Activated CD8-positive, alpha-beta T cell treated with anti-CD3 and anti-CD28 coated beads, Interleukin-2, amount 10 ng/mL, durations not matched to agents 7 days and 5 days (primary cell): ENCODE measurements at regions not wholly inside any gene's neighbourhood (a gene's known extent, or its start where the extent isn't known, plus 50 kb on each side); places are given as distances from the start of the nearest gene placed in this dataset.

Experiments
- ATAC-seq: fragments of 150-1000 bp; cut with Tn5 transposase; one replicate; pipeline ENCODE4 v1.10.0; 2021; ENCODE audit warnings: moderate library complexity
- CTCF ChIA-PET: fragments of 350-600 bp; sonication (Branson Sonifier 250); formaldehyde crosslinking; loops from one replicate; lab custom pipeline; 2021; ENCODE audit warnings: antibody characterized with exemption; lab: Charles Lee
- POLR2A ChIA-PET: fragments of 350-600 bp; sonication (Branson Sonifier 250); formaldehyde crosslinking; loops from one replicate; lab custom pipeline; 2021; ENCODE audit warnings: antibody characterized with exemption; lab: Charles Lee
- DNase-seq: peaks from one replicate; pipeline ENCODE4 v3.0.0-alpha.2; 2020
- H3K27ac Mint-ChIP-seq: one replicate; pipeline ENCODE4 v1.8.0; 2021; ENCODE audit warnings: mild to moderate bottlenecking, mixed read lengths
- H3K27me3 Mint-ChIP-seq: one replicate; pipeline ENCODE4 v1.8.0; 2021; ENCODE audit warnings: low read depth, mixed read lengths
- H3K36me3 Mint-ChIP-seq: one replicate; pipeline ENCODE4 v1.8.0; 2021; ENCODE audit warnings: low read depth, mixed read lengths
- H3K4me1 Mint-ChIP-seq: one replicate; pipeline ENCODE4 v1.8.0; 2021; ENCODE audit warnings: low read depth, mixed read lengths
- H3K4me3 Mint-ChIP-seq: one replicate; pipeline ENCODE4 v1.8.0; 2021; ENCODE audit warnings: mild to moderate bottlenecking, mixed read lengths
- H3K9me3 Mint-ChIP-seq: one replicate; pipeline ENCODE4 v1.8.0; 2022; ENCODE audit warnings: mixed read lengths; ENCODE audit not compliant: insufficient read depth

GRCh38 chr15:93330912-93331544, 242.0 kb upstream of the RGMA start:
- Mint-ChIP-seq H3K36me3 (no peaks in the 10 kb centered on the region), H3K4me1 (no peaks in the 10 kb centered on the region), H3K4me3 (no peak overlapping the region), H3K27me3 (peaks cover 26% of the 10 kb centered on the region), H3K27ac (no peak overlapping the region), H3K9me3 (no peaks in the 10 kb centered on the region)
- DNase-seq = no peak
- ChIA-PET CTCF (no interaction called here), POLR2A (no interaction called here)
- ATAC-seq = no peak

DNA sequence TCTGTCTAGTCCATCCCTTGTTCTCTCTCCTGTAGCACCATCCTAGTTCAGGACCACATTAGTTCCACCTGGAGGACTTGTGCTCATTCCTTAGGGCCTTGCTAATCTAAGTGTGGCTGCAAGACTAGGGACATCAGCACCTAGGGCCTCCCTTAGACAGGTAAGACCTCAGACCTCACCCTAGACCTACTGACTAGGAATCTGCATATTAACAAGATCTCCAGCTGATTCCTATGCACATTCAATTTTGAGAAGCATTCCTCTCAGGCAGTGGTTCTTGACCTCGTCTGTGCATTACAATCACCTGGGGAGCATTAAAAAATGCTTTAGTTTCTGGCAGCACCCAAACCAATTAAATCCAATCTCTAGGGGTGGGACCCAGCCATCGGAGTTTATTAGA, 238.4 kb upstream of the RGMA start:
- no peaks in the 10 kb centered on the region for H3K9me3 Mint-ChIP-seq
- no peak overlapping the region for H3K4me3 Mint-ChIP-seq
- CTCF ChIA-PET = no interaction called here
- no peaks in the 10 kb centered on the region for H3K36me3 Mint-ChIP-seq
- no peak overlapping the region for H3K27ac Mint-ChIP-seq
- POLR2A ChIA-PET = no interaction called here
- peaks cover 10% of the 10 kb centered on the region for H3K27me3 Mint-ChIP-seq
- H3K4me1 Mint-ChIP-seq = no peaks in the 10 kb centered on the region
- ATAC-seq (no peak), DNase-seq (no peak)

DNA sequence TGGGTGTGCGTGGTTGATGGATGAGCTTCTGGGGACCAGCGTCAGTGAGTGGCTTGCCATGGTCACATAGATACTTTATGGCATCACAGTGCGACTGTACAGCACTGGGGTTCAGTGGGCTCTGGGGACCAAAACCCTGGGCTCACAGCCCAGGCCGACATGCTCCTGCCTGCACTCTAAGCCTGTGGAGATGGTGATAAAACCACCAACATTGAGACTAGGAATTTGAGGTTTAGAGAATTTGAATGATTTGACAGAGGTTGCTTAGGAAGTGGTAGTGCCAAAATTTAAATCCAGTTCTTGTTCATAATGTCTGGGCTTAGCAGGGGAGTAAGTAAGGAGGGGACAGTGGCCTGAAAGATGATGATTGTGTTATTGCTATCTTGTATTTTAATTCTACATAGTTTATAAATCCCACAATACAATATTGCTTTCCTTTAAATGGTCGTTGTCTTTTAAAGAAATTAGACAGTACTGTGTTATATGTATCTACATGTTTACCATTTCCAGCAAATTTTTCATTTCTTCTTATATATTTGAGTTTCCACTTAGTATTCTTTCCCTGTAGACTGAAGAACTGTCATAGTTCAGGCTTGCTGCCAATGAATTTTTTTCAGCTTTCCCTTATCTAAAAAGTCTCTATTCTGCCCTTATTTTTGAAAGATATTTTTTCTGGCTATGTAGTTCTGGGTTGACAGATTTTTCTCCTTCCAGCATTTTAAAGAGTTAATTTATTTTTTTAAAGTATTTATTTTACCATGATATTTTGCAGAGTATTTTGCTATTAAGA, 235.4 kb upstream of the RGMA start:
- POLR2A ChIA-PET = no interaction called here
- Mint-ChIP-seq H3K36me3 (no peaks in the 10 kb centered on the region), H3K27ac (no peak overlapping the region), H3K4me3 (no peak overlapping the region), H3K4me1 (no peaks in the 10 kb centered on the region), H3K27me3 (no peaks in the 10 kb centered on the region), H3K9me3 (no peaks in the 10 kb centered on the region)
- DNase-seq = no peak
- CTCF ChIA-PET = no interaction called here
- ATAC-seq = no peak

GRCh38 chr15:93321881-93322282, 232.9 kb upstream of the RGMA start:
- Mint-ChIP-seq H3K9me3 (no peaks in the 10 kb centered on the region), H3K36me3 (no peaks in the 10 kb centered on the region), H3K27ac (no peak overlapping the region), H3K4me1 (no peaks in the 10 kb centered on the region), H3K4me3 (no peak overlapping the region), H3K27me3 (peaks cover 2% of the 10 kb centered on the region)
- ATAC-seq (no peak), DNase-seq (no peak)
- CTCF ChIA-PET = interaction anchor here (0.7 kb wide), 1 partner anchor 13 kb away, joined by 3 read pairs; no protein-coding TSS in a partner anchor
- POLR2A ChIA-PET = no interaction called here

- no peak for ATAC-seq
- H3K4me3 Mint-ChIP-seq = no peak overlapping the region
- no peaks in the 10 kb centered on the region for H3K4me1 Mint-ChIP-seq
- no peak for DNase-seq
- no peaks in the 10 kb centered on the region for H3K9me3 Mint-ChIP-seq
- ChIA-PET CTCF (no interaction called here), POLR2A (no interaction called here)
- peaks cover 2% of the 10 kb centered on the region for H3K27me3 Mint-ChIP-seq
- no peaks in the 10 kb centered on the region for H3K36me3 Mint-ChIP-seq
- no peak overlapping the region for H3K27ac Mint-ChIP-seq
Observed at GRCh38 chr15:93319121-93319814, 230.3 kb upstream of the RGMA start.

DNA sequence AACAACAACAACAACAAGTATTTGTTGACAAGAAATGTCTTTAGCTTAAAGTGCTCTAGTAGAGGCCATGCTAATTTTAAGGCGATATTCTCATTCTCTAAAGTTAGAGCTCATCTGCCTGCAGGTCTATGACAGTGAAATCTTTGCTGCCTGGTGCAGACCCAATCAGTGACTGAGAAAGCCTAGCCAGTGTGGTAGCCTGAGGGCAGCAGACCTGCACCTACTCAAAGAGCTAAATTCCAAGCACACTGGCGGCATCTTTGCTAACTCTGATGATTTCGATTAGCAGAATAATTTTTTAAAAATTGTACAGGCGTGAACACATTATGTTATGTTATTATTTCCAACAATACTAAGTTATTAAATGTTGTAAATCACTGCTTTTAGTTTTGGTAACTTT, 228.8 kb upstream of the RGMA start:
- H3K9me3 Mint-ChIP-seq = no peaks in the 10 kb centered on the region
- DNase-seq (no peak), ATAC-seq (no peak)
- ChIA-PET POLR2A (no interaction called here), CTCF (no interaction called here)
- H3K4me1 Mint-ChIP-seq = no peaks in the 10 kb centered on the region
- peaks cover 2% of the 10 kb centered on the region for H3K27me3 Mint-ChIP-seq
- H3K27ac Mint-ChIP-seq = no peak overlapping the region
- no peaks in the 10 kb centered on the region for H3K36me3 Mint-ChIP-seq
- H3K4me3 Mint-ChIP-seq = no peak overlapping the region

GRCh38 chr15:93314245-93314644, 225.2 kb upstream of the RGMA start:
- H3K9me3 Mint-ChIP-seq = no peaks in the 10 kb centered on the region
- no peak for DNase-seq
- ATAC-seq = no peak
- peaks cover 2% of the 10 kb centered on the region for H3K27me3 Mint-ChIP-seq
- no peaks in the 10 kb centered on the region for H3K36me3 Mint-ChIP-seq
- H3K4me1 Mint-ChIP-seq = no peaks in the 10 kb centered on the region
- no peak overlapping the region for H3K27ac Mint-ChIP-seq
- H3K4me3 Mint-ChIP-seq = no peak overlapping the region
- POLR2A ChIA-PET = no interaction called here
- CTCF ChIA-PET = no interaction called here

GRCh38 chr15:93312891-93313486, 224.0 kb upstream of the RGMA start:
- Mint-ChIP-seq H3K4me1 (no peaks in the 10 kb centered on the region), H3K27me3 (peaks cover 2% of the 10 kb centered on the region), H3K9me3 (no peaks in the 10 kb centered on the region), H3K36me3 (no peaks in the 10 kb centered on the region), H3K4me3 (no peak overlapping the region), H3K27ac (no peak overlapping the region)
- ATAC-seq (no peak), DNase-seq (no peak)
- POLR2A ChIA-PET = no interaction called here
- CTCF ChIA-PET = no interaction called here

DNA sequence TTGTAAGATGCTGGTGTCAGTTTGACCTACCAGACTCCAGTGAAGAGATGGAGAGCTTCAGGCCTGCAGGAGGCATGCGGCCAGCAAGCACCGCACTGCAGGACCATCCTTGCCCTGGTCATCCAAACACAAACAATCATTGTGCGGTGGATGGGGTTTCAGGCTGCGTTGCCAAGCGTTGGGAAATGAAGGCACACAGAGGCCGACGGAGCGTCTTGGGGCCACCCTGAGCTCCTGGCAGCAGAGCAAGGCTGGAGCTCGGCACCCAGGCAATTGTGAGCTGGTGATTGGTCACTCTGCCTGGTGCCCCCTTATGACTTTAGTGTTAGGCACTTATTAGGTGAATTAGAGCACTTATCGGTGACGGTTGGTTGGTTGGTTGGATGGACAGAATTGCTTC, 222.6 kb upstream of the RGMA start:
- Mint-ChIP-seq H3K27ac (no peak overlapping the region), H3K4me3 (no peak overlapping the region), H3K36me3 (no peaks in the 10 kb centered on the region), H3K4me1 (no peaks in the 10 kb centered on the region), H3K27me3 (no peaks in the 10 kb centered on the region), H3K9me3 (no peaks in the 10 kb centered on the region)
- ATAC-seq (no peak), DNase-seq (no peak)
- POLR2A ChIA-PET = no interaction called here
- CTCF ChIA-PET = no interaction called here

DNA sequence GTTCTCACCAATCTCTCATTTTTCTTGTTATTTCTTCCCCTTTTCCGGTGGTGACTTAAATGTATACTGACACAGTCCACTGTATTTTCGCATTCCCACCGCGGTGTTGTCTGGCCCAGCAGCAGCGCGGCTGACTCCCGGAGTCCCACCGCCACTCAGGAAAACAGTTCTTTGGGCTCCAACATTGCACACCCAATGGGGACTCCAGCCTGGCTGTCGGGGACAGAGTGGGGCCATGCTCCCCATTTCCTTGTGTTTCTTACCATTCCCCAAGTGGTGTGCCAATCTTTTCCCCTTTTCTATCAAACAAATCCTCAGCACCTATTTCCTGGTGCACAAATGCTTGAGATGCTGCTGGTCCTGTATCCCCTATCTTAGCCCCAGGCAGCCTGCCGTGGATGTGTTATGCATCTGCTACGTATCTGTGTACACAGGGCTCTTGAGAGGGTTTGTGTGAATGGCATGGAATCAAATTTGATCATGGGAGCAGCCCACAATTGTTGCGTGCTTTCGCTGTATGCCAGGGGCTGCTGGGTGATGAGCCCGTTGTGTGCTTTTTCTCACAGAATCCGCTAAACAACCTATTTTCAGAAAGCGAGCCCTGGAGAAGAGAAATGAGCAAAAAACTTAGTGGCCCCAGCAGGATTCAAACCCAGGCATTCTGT, 219.1 kb upstream of the RGMA start:
- CTCF ChIA-PET = no interaction called here
- no peak overlapping the region for H3K27ac Mint-ChIP-seq
- POLR2A ChIA-PET = no interaction called here

GRCh38 chr15:93307513-93307912, 218.5 kb upstream of the RGMA start:
- ChIA-PET CTCF (no interaction called here), POLR2A (no interaction called here)
- Mint-ChIP-seq H3K4me3 (no peak overlapping the region), H3K27me3 (no peaks in the 10 kb centered on the region), H3K27ac (no peak overlapping the region), H3K9me3 (no peaks in the 10 kb centered on the region), H3K4me1 (no peaks in the 10 kb centered on the region), H3K36me3 (no peaks in the 10 kb centered on the region)
- ATAC-seq (no peak), DNase-seq (no peak)

More for the DNA sequence above, 219.1 kb upstream of the RGMA start:
- DNase-seq = no peak
- no peaks in the 10 kb centered on the region for H3K9me3 Mint-ChIP-seq
- H3K36me3 Mint-ChIP-seq = no peaks in the 10 kb centered on the region
- H3K4me1 Mint-ChIP-seq = no peaks in the 10 kb centered on the region
- no peak for ATAC-seq
- no peaks in the 10 kb centered on the region for H3K27me3 Mint-ChIP-seq
- no peak overlapping the region for H3K4me3 Mint-ChIP-seq
